Osteoblast (primary cell): ENCODE measurements at regions not wholly inside any gene's neighbourhood (a gene's known extent, or its start where the extent isn't known, plus 50 kb on each side); places are given as distances from the start of the nearest gene placed in this dataset.

Source experiments
- DNase-seq: peaks from one replicate; pipeline ENCODE4 v3.0.0; 2011; ENCODE audit warnings: low spot score, mixed read lengths; ENCODE audit not compliant: insufficient read length; ENCODE audit errors: missing footprints
- H2AFZ ChIP-seq: 2 replicates; pipeline ENCODE4 v1.6.0; 2011; ENCODE audit warnings: mild to moderate bottlenecking, low read length
- H3K27ac ChIP-seq: 2 replicates; pipeline ENCODE4 v1.5.1; 2011; ENCODE audit warnings: mild to moderate bottlenecking, low read depth, low read length, moderate library complexity
- H3K27me3 ChIP-seq: 2 replicates; pipeline ENCODE4 v1.6.0; 2012; ENCODE audit warnings: mild to moderate bottlenecking, control low read depth, inconsistent platforms, low read length, moderate library complexity; ENCODE audit not compliant: insufficient read depth
- H3K36me3 ChIP-seq: 2 replicates; pipeline ENCODE4 v1.5.1; 2011; ENCODE audit warnings: mild to moderate bottlenecking, low read length, control low read depth, moderate library complexity; ENCODE audit not compliant: insufficient read depth
- H3K4me1 ChIP-seq: 2 replicates; pipeline ENCODE4 v1.5.1; 2011; ENCODE audit warnings: mild to moderate bottlenecking, low read length, control low read depth, moderate library complexity; ENCODE audit not compliant: insufficient read depth
- H3K4me2 ChIP-seq: 2 replicates; pipeline ENCODE4 v1.6.0; 2011; ENCODE audit warnings: mild to moderate bottlenecking, low read length; ENCODE audit not compliant: insufficient read depth
- H3K4me3 ChIP-seq: fragments of 200-600 bp; sonication (generic); 3 replicates; pipeline ENCODE4 v1.5.1; 2012; ENCODE audit warnings: mild to moderate bottlenecking, low read length, inconsistent platforms; ENCODE audit not compliant: insufficient read depth
- H3K79me2 ChIP-seq: 2 replicates; pipeline ENCODE4 v1.6.0; 2012; ENCODE audit warnings: mild to moderate bottlenecking, low read length, control low read depth, inconsistent platforms; ENCODE audit not compliant: insufficient read depth
- H3K9me3 ChIP-seq: 2 replicates; pipeline ENCODE4 v1.5.1; 2011; ENCODE audit warnings: low read depth, low read length, control low read depth
- H4K20me1 ChIP-seq: 2 replicates; pipeline ENCODE4 v1.6.0; 2012; ENCODE audit warnings: mild to moderate bottlenecking, low read length, control low read depth; ENCODE audit not compliant: insufficient read depth
- CTCF ChIP-seq: IDR thresholded peaks from 2 replicates; pipeline ENCODE4 v1.5.1; 2011; ENCODE audit warnings: mild to moderate bottlenecking, low read depth, low read length, moderate library complexity; ENCODE audit errors: extremely low read depth

- H3K4me1 ChIP-seq, result no peaks in the 10 kb centered on the region
- no peaks in the 10 kb centered on the region for H3K79me2 ChIP-seq
- H3K4me3 ChIP-seq, result no peak overlapping the region
- H3K27me3 ChIP-seq, result no peaks in the 10 kb centered on the region
- H2AFZ ChIP-seq, result no peak overlapping the region
- H3K27ac ChIP-seq, result no peak overlapping the region
- H4K20me1 ChIP-seq, result no peaks in the 10 kb centered on the region
- no peak for TF ChIP-seq CTCF
- no peaks in the 10 kb centered on the region for H3K36me3 ChIP-seq
- H3K9me3 ChIP-seq, result no peaks in the 10 kb centered on the region
- no peak for DNase-seq
- no peak overlapping the region for H3K4me2 ChIP-seq
Measured at GRCh38 chr20:24316731-24317130, 152.7 kb upstream of the SYNDIG1 start.

- DNase-seq, result no peak
- Histone ChIP-seq H4K20me1 (no peaks in the 10 kb centered on the region), H2AFZ (no peak overlapping the region), H3K4me3 (no peak overlapping the region), H3K4me1 (no peaks in the 10 kb centered on the region), H3K79me2 (no peaks in the 10 kb centered on the region), H3K4me2 (no peak overlapping the region), H3K9me3 (no peaks in the 10 kb centered on the region), H3K36me3 (no peaks in the 10 kb centered on the region), H3K27ac (no peak overlapping the region), H3K27me3 (no peaks in the 10 kb centered on the region)
- TF ChIP-seq CTCF, result no peak
Measured at GRCh38 chr20:24314053-24314452, 155.4 kb upstream of the SYNDIG1 start.

GRCh38 chr20:24309596-24309995 is 159.8 kb upstream of the SYNDIG1 start:
- DNase-seq, result no peak
- no peaks in the 10 kb centered on the region for H3K9me3 ChIP-seq
- no peak overlapping the region for H2AFZ ChIP-seq
- no peak overlapping the region for H3K4me3 ChIP-seq
- H3K27ac ChIP-seq, result no peak overlapping the region
- no peaks in the 10 kb centered on the region for H3K36me3 ChIP-seq
- H4K20me1 ChIP-seq, result no peaks in the 10 kb centered on the region
- H3K4me1 ChIP-seq, result no peaks in the 10 kb centered on the region
- no peaks in the 10 kb centered on the region for H3K27me3 ChIP-seq
- TF ChIP-seq CTCF, result no peak
- no peaks in the 10 kb centered on the region for H3K79me2 ChIP-seq
- no peak overlapping the region for H3K4me2 ChIP-seq

GRCh38 chr20:24305371-24305770 is 164.1 kb upstream of the SYNDIG1 start:
- H4K20me1 ChIP-seq, result no peaks in the 10 kb centered on the region
- no peak for DNase-seq
- TF ChIP-seq CTCF, result no peak

More at GRCh38 chr20:24305371-24305770, 164.1 kb upstream of the SYNDIG1 start:
- H3K9me3 ChIP-seq, result no peaks in the 10 kb centered on the region
- no peak overlapping the region for H3K4me3 ChIP-seq
- no peak overlapping the region for H2AFZ ChIP-seq
- H3K79me2 ChIP-seq, result no peaks in the 10 kb centered on the region
- no peaks in the 10 kb centered on the region for H3K36me3 ChIP-seq
- no peak overlapping the region for H3K4me2 ChIP-seq
- H3K27me3 ChIP-seq, result peaks cover under 1% of the 10 kb centered on the region
- no peak overlapping the region for H3K27ac ChIP-seq
- no peaks in the 10 kb centered on the region for H3K4me1 ChIP-seq
